ENCODE measurements at regions not wholly inside any gene's neighbourhood (a gene's known extent, or its start where the extent isn't known, plus 50 kb on each side); places are given as distances from the start of the nearest gene placed in this dataset. TPM values are rescaled to one million over a fixed set of nuclear protein-coding genes. Genes with fewer than 3 reads are reported as not detected.

Small RNA genes lying in the stretch of these regions (small RNA-seq; reads per million reads assigned to genes)
- not detected for gene AC019129.1

Data from HT-29 (cell line).